Tibial nerve (tissue), 3 donors: ENCODE measurements at regions not wholly inside any gene's neighbourhood (a gene's known extent, or its start where the extent isn't known, plus 50 kb on each side); places are given as distances from the start of the nearest gene placed in this dataset.

Experiments used
- CTCF ChIP-seq, 5 experiments: fragments of 200-600 bp in 3 of 5; fragments of 450-650 bp in 2 of 5; sonication (generic) in 3 of 5; IDR thresholded peaks; one replicate each; pipeline ENCODE4 v1.5.1; 2016 to 2019; ENCODE audit warnings: antibody characterized with exemption in 5 of 5, mild to moderate bottlenecking in 3 of 5, moderate library complexity in 2 of 5
- POLR2A ChIP-seq, 2 donors: fragments of 450-650 bp; IDR thresholded peaks; one replicate each; pipeline ENCODE4 v1.6.1; 2017; ENCODE audit warnings: antibody characterized with exemption in 2 of 2, mild to moderate bottlenecking in 2 of 2, moderate library complexity in 2 of 2

GRCh38 chr16:59975953-59976352 lies 1241.8 kb upstream of the GOT2 start:
- no peak for TF ChIP-seq CTCF (IDR thresholded peaks at IDR 0.05)
- TF ChIP-seq POLR2A (IDR thresholded peaks at IDR 0.05): no peak
